GM12878 (cell line): ENCODE measurements at regions not wholly inside any gene's neighbourhood (a gene's known extent, or its start where the extent isn't known, plus 50 kb on each side); places are given as distances from the start of the nearest gene placed in this dataset.

Experiments used
- ATAC-seq: fragments of 200-7000 bp; cut with Tn5 transposase; 3 replicates; pipeline ENCODE4 v1.9.1; 2020; ENCODE audit warnings: mild to moderate bottlenecking, moderate library complexity
- BruUV-seq: library from RNA; stranded (reverse); fragments of 400-500 nt; replicated peaks from 2 replicates; lab custom pipeline; 2021; lab: Mats Ljungman, UMichigan
- CTCF ChIA-PET: fragments of 300-600 bp; sonication (Branson Sonifier 250); formaldehyde crosslinking; extraction: SDS; loops from one replicate; lab custom pipeline; 2021; ENCODE audit warnings: inconsistent platforms; lab: Yijun Ruan, JAX
- POLR2A ChIA-PET: fragments of 350-600 bp; formaldehyde crosslinking; extraction: SDS; loops from one replicate; lab custom pipeline; 2021; ENCODE audit warnings: inconsistent platforms; lab: Charles Lee
- RAD21 ChIA-PET: fragments of 300-600 bp; sonication (Branson Sonifier 250); formaldehyde crosslinking; loops from one replicate; lab custom pipeline; 2023; ENCODE audit warnings: antibody characterized with exemption; ENCODE audit not compliant: unreplicated experiment; lab: Charles Lee
- SMC1A ChIA-PET: fragments of 300-600 bp; sonication (Branson Sonifier 250); formaldehyde crosslinking; loops from one replicate; lab custom pipeline; 2023; ENCODE audit not compliant: unreplicated experiment, uncharacterized antibody; lab: Charles Lee
- DNase-seq: peaks from one replicate; pipeline ENCODE4 v3.0.0-alpha.2; 2011; ENCODE audit warnings: low read depth, low spot score
- FAIRE-seq: peaks from 3 replicates; lab custom pipeline; 2011; peaks lifted over from hg19 to GRCh38; lab: Jason Lieb, UNC
- H2AFZ ChIP-seq: 2 replicates; pipeline ENCODE4 v1.6.0; 2011; ENCODE audit warnings: low read depth, low read length, control low read depth; ENCODE audit not compliant: control insufficient read depth
- H3K27ac ChIP-seq: 2 replicates; pipeline ENCODE4 v1.5.1; 2011; ENCODE audit warnings: control low read depth; ENCODE audit not compliant: control insufficient read depth, insufficient read depth
- H3K27me3 ChIP-seq, 2 experiments: replicated peaks in 1 of 2; 2 replicates each; pipeline versions ENCODE4 v1.6.0 to v1.6.1; 2011; ENCODE audit warnings: low read length in 1 of 2; ENCODE audit not compliant: control insufficient read depth in 2 of 2, insufficient read depth in 2 of 2
- H3K36me3 ChIP-seq, 2 experiments: 2 replicates each; pipeline ENCODE4 v1.5.1; 2011; ENCODE audit warnings: low read length in 1 of 2; ENCODE audit not compliant: control insufficient read depth in 2 of 2, insufficient read depth in 2 of 2
- H3K4me1 ChIP-seq: 2 replicates; pipeline ENCODE4 v1.6.1; 2011; ENCODE audit warnings: mild to moderate bottlenecking, low read length, moderate library complexity, mixed read lengths; ENCODE audit not compliant: control insufficient read depth, insufficient read depth
- H3K4me2 ChIP-seq: 2 replicates; pipeline ENCODE4 v1.6.0; 2011; ENCODE audit warnings: control low read depth; ENCODE audit not compliant: control insufficient read depth, insufficient read depth
- H3K4me3 ChIP-seq: fragments of 200-600 bp; sonication (generic); 2 replicates; pipeline ENCODE4 v1.5.1; 2016
- H3K79me2 ChIP-seq: 2 replicates; pipeline ENCODE4 v1.6.0; 2011; ENCODE audit warnings: low read length; ENCODE audit not compliant: control insufficient read depth, insufficient read depth
- H3K9ac ChIP-seq: 2 replicates; pipeline ENCODE4 v1.8.0; 2011; ENCODE audit warnings: low read length, control low read depth, mixed read lengths; ENCODE audit not compliant: control insufficient read depth, insufficient read depth
- H3K9me3 ChIP-seq: replicated peaks from 3 replicates; pipeline ENCODE4 v1.5.1; 2011; ENCODE audit warnings: mild to moderate bottlenecking, low read length; ENCODE audit not compliant: control insufficient read depth, insufficient read depth
- H4K20me1 ChIP-seq: 2 replicates; pipeline ENCODE4 v1.6.0; 2011; ENCODE audit not compliant: control insufficient read depth, insufficient read depth
- BACH1 ChIP-seq: fragments of 450-650 bp; IDR thresholded peaks from 2 replicates; pipeline ENCODE4 v1.6.1; 2017; ENCODE audit warnings: mild to moderate bottlenecking, borderline replicate concordance
- DPF2 ChIP-seq: fragments of 450-650 bp; IDR thresholded peaks from 2 replicates; pipeline ENCODE4 v1.6.1; 2017; ENCODE audit warnings: mild to moderate bottlenecking
- IKZF1 ChIP-seq: fragments of 450-650 bp; conservative IDR thresholded peaks from 2 replicates; pipeline ENCODE4 v1.6.1; 2017; ENCODE audit warnings: antibody characterized with exemption, mild to moderate bottlenecking
- IRF4 ChIP-seq: IDR thresholded peaks from 2 replicates; pipeline ENCODE4 v1.6.1; 2011; ENCODE audit warnings: low read depth, low read length
- JUNB ChIP-seq: IDR thresholded peaks from 2 replicates; pipeline ENCODE4 v1.6.1; 2016; ENCODE audit warnings: antibody characterized with exemption, mild to moderate bottlenecking
- LARP7 ChIP-seq: fragments of 450-650 bp; IDR thresholded peaks from 2 replicates; pipeline ENCODE4 v1.6.1; 2017; ENCODE audit warnings: mild to moderate bottlenecking
- PBX3 ChIP-seq: IDR thresholded peaks from 2 replicates; pipeline ENCODE4 v1.6.1; 2011; ENCODE audit warnings: mild to moderate bottlenecking, low read depth, low read length, moderate library complexity; ENCODE audit not compliant: insufficient replicate concordance
- PML ChIP-seq: IDR thresholded peaks from 2 replicates; pipeline ENCODE4 v1.6.1; 2012; ENCODE audit warnings: low read length, inconsistent platforms
- SUPT20H ChIP-seq: IDR thresholded peaks from 2 replicates; pipeline ENCODE4 v1.6.1; 2011; ENCODE audit warnings: low read depth, mild to moderate bottlenecking, low read length, moderate library complexity, borderline replicate concordance; ENCODE audit not compliant: control insufficient read depth
- ZNF24 ChIP-seq: fragments of 450-650 bp; IDR thresholded peaks from 2 replicates; pipeline ENCODE4 v1.6.1; 2017; ENCODE audit warnings: antibody characterized with exemption, mild to moderate bottlenecking
- ZNF274 ChIP-seq: IDR thresholded peaks from one replicate; pipeline ENCODE4 v1.8.0; 2011; ENCODE audit not compliant: insufficient read length, insufficient read depth
- ZNF592 ChIP-seq: fragments of 450-650 bp; IDR thresholded peaks from 2 replicates; pipeline ENCODE4 v1.6.1; 2017; ENCODE audit warnings: mild to moderate bottlenecking, moderate library complexity
- in situ Hi-C: fragments of 300-500 bp; cut with MboI; formaldehyde crosslinking; loops from 9 replicates; pipeline ENCODE4 v1.14.3; 2018; ENCODE audit warnings: mixed read lengths
- intact Hi-C: fragments of 100-400 bp; cut with micrococcal nuclease; formaldehyde crosslinking; loops from one replicate; pipeline ENCODE4 v1.14.2; 2022; ENCODE audit not compliant: unreplicated experiment
- TF ChIP-seq, protein P1 (sequence below): IDR thresholded peaks from 2 replicates; pipeline ENCODE4 v1.6.1; 2012; ENCODE audit warnings: low read depth, low read length, improper control_type of control experiment
- TF ChIP-seq, protein P2 (sequence below): IDR thresholded peaks from 2 replicates; pipeline ENCODE4 v1.6.1; 2012; ENCODE audit warnings: low read depth, low read length, improper control_type of control experiment

- TF ChIP-seq SUPT20H (no peak), IKZF1 (no peak), LARP7 (no peak)
Measured at GRCh38 chr5:112036206-112036605, 279.2 kb upstream of the NREP start (continued).

- ChIA-PET RAD21 (no interaction called here), CTCF (interaction anchor here (0.7 kb wide), 1 partner anchor 69 kb away, joined by 3 read pairs; no protein-coding TSS in a partner anchor), POLR2A (no interaction called here), SMC1A (no interaction called here)
- Histone ChIP-seq H3K4me1 (no peaks in the 10 kb centered on the region), H4K20me1 (no peaks in the 10 kb centered on the region), H3K4me2 (no peak overlapping the region), H3K9me3 (no peaks in the 10 kb centered on the region; the same call in 2 of the 3 replicates), H3K36me3 (no peaks in the 10 kb centered on the region), H3K79me2 (no peaks in the 10 kb centered on the region), H3K9ac (no peak overlapping the region), H3K4me3 (no peak overlapping the region), H2AFZ (no peak overlapping the region), H3K27ac (no peak overlapping the region), H3K27me3 (no peaks in the 10 kb centered on the region)
- in situ Hi-C loops, result no loop called here
- FAIRE-seq (no peak), ATAC-seq (no peak), DNase-seq (no peak)
- no TSS peak for BruUV-seq
- intact Hi-C loops, result no loop called here
- TF ChIP-seq PML (no peak), PBX3 (no peak), ZNF592 (no peak), ZNF24 (no peak), IRF4 (no peak), ZNF274 (no peak), BACH1 (no peak), DPF2 (no peak), JUNB (no peak)
- TF ChIP-seq, protein P1, sequence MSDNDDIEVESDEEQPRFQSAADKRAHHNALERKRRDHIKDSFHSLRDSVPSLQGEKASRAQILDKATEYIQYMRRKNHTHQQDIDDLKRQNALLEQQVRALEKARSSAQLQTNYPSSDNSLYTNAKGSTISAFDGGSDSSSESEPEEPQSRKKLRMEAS, result no peak
- TF ChIP-seq, protein P2, sequence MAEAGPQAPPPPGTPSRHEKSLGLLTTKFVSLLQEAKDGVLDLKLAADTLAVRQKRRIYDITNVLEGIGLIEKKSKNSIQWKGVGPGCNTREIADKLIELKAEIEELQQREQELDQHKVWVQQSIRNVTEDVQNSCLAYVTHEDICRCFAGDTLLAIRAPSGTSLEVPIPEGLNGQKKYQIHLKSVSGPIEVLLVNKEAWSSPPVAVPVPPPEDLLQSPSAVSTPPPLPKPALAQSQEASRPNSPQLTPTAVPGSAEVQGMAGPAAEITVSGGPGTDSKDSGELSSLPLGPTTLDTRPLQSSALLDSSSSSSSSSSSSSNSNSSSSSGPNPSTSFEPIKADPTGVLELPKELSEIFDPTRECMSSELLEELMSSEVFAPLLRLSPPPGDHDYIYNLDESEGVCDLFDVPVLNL, result no peak
Measured at GRCh38 chr5:112034421-112034979, 277.5 kb upstream of the NREP start.
